GM19455 (cell line): ENCODE measurements at regions not wholly inside any gene's neighbourhood (a gene's known extent, or its start where the extent isn't known, plus 50 kb on each side); places are given as distances from the start of the nearest gene placed in this dataset.

Experiments used
- ATAC-seq: cut with Tn5 transposase; IDR thresholded peaks from one replicate; pipeline ENCODE4 v1.9.1; 2021; ENCODE audit not compliant: unreplicated experiment

GRCh38 chr10:108307925-108308312, 1143.4 kb upstream of the SORCS1 start:
- ATAC-seq = no peak

DNA sequence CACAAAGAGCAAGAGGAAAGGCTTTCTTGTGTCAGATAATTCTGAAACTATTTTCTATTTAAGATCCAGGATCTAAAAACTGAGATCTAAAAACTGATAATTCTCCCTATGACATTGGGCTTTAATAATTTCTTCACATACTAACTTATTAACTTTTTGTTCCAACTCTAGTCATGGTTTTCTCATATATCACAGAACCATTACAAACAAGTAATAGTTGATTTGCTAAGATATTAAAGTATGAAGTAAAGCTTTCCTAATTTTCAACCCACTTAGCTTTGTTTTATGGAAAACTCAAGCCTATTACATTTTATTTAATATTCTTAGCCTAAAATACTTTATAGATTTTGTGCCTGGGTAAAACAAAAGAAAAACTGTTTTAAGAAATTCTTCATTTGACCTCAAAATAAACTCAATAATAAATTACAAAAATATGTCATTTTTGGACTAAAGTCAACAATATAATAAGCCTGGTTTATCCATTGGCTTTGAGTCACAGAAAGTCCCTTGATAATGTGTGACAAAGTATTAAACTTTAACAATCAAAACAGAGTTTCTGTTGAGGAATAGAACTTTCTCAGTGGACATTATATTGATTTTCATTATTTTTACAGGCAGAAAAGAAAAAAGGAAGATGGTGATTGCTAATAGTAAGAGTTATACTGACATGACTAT, 1142.9 kb upstream of the SORCS1 start:
- no peak for ATAC-seq

GRCh38 chr10:108303149-108303548, 1138.6 kb upstream of the SORCS1 start:
- ATAC-seq = no peak

DNA sequence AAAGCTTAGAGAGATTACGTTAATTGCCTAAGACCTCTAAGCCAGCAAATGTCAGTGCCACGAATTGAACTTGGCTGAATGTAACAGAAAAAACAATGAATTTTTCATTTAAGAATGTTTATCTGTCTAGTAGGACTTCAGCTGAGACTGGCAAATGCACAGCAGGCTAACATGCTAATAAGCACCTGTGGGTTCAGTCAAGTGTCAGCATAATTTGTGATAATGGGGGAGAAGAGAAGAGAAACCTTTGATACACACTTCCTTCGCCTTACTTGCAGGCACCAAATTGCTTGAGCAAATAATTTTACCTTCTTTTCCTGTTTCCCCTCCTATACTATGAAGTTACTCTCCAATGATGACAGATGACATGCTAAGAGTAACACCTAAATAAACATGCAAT, 1136.5 kb upstream of the SORCS1 start:
- no peak for ATAC-seq

DNA sequence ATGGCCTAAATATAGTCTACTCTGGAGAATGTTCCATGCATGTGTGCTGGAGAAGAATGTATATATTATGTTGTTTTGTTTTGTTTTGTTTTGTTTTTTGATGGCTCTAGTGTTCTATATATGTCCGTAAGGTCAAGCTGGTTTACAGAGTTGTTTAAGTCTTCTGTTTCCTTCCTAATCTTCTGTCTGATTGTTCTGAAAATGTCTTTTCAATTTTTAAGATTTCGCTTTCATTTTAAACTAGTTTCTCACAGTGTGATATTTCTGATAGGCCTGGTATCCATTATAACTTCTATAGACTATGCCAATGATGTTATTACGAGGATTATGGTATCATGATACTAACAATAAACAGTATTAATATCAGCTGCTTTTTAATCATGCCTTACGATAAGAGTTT, 1126.3 kb upstream of the SORCS1 start:
- no peak for ATAC-seq

- no peak for ATAC-seq
These were observed 1111.6 kb upstream of the SORCS1 start for GRCh38 chr10:108275895-108276685.

DNA sequence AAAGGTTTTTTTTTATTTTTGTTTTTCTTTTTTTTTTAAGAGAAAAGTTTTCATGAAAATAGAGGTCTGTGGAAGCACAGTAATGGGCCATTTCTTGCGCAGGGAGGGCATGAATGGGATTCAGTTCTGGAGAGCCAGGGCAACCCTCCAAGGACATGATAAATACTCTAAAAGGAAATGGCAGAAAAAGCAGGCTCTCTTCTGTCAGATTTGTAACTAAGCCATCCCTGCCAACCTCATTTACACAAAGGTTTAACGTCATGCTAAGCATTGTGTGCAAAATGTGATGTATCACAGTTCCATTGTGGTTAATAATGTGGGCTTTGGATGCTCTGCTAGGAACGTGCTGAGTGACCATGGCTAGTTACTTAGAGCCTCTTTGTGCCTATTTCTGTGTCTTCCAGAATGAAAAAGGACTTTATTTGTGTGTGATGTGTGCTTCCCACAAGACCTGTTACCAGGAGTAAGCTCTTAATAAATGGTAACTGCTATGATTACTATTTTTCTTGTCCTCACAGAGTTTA, 1095.9 kb upstream of the SORCS1 start:
- no peak for ATAC-seq

DNA sequence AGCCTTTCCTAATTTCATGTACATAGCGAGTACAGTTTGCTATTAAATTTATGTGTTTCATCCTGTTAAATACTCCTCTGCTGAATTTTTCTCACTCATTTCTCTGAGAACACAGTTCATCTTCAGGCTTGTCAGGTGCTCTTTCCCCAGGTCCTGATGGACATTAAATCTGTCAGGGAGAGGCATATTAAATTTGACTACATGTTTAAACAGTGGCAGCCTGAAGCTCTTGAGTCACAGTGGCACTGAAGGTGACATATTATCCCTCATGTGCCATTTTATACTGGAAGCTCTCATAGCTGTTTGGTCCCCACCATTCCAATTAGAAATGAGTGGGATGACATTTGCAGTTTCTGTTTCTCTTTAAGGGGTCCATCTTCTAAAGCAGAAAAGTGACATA, 1089.6 kb upstream of the SORCS1 start:
- no peak for ATAC-seq

- ATAC-seq = no peak
These were observed 1088.3 kb upstream of the SORCS1 start for GRCh38 chr10:108252771-108253170.

- no peak for ATAC-seq
These were observed 1086.6 kb upstream of the SORCS1 start for GRCh38 chr10:108250936-108251620.

GRCh38 chr10:108249940-108250339, 1085.4 kb upstream of the SORCS1 start:
- ATAC-seq = no peak

DNA sequence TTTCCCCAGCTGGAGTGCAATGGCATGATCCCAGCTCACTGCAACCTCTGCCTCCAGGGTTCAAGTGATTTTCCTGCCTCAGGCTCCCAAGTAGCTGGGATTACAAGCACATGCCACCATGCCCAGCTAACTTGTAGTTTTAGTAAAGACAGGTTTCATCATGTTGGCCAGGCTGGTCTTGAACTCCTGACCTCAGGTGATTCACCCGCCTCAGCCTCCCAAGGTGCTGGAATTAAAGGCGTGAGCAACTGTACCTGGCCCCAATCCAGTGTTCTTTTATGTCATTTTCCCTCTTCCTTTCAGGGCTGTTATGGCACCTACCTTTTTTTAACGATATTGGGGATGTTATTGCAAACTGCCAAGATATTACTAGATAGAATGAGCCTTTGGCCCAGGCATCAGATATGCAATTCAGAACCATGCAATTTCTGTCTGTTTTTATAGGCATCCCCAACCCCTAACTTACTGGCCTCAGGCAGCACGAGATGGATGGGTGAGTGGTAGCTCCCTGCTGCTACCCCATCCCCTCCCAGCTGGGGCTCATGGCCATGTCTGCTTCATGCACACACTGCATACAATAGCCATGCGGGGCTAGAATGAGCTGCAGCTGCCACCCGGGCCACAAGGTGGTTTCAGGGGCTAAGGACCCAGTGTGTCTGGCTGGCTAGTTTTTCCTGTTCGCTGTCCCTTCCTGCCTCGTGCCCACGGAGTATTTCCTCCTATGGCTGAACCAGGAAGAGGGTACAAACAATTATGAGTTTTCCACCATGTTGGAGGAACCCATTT, 1080.1 kb upstream of the SORCS1 start:
- ATAC-seq = no peak

GRCh38 chr10:108241166-108241565, 1076.7 kb upstream of the SORCS1 start:
- ATAC-seq = no peak

DNA sequence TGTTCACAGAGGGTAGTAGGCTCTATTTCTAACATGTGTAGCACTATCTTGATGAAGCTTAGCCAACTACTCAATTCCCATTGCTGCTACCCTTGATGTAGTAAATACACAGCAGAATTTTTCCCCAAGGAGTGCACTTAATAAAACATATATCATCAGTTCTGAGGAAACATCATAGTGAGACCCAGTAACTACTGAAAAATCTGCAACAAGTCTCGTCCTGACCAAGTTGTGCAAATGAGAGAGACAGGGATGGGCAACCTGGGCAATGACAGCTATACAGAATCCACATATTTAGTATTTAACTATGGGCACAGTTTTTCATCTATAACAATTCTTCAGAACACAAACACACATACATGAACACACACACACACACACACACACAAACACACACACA, 1073.8 kb upstream of the SORCS1 start:
- no peak for ATAC-seq

GRCh38 chr10:108230478-108231170, 1066.1 kb upstream of the SORCS1 start:
- ATAC-seq = no peak

GRCh38 chr10:108208732-108209131, 1044.2 kb upstream of the SORCS1 start:
- ATAC-seq = no peak

DNA sequence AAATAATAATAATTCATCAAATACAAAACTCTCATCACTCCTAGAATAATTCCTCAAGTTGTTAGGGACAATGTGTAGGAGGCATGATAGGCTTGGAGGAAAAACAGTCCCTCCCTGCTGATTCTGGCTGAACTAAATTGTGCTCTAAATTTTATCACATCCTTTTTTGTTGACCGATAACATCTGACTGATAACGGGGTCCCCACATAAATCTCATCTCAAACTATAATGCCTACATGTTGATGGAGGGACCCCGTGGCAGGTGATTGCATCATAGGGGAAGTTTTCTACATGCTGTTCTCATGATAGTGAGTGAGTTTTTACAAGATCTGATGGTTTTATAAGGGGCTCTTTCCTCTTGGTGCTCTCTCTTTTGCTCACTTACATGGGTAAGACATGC, 1043.5 kb upstream of the SORCS1 start:
- no peak for ATAC-seq

DNA sequence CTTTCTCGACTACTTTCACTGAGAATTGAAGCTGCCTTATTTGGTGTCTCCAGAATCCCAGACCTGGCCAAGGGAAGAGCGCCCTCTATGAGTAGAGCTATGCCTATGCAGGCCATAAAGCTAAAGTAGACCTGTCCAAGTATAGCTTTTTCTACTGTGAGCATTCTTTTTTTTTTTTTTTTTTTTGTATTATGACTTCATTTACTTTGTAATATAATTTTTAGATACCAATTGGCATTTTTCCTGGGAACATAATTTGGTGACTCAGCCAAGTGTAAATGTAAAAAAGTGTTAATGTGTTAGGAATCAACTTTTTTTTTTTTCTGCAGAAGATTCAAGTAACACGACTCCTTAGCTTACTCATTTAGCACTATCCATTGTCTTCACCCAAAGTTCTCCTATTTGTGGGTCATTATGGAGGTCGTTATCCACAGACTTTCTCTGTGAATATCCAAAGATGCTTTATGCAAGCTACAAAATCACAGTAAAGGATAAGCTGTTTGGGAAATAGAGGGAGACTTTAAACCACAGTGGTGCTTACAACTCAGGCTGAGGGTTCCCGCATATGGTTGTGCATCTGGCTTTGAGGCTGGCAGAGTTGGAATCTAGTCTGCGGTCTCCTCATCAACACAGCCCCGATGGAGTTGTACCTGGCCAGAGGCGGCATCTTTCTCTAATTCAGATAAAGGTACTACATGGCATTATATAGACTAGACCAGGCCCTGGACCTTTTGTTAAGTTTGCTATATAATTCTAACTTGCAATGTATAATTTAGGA, 1040.2 kb upstream of the SORCS1 start:
- ATAC-seq = peak; percentile 59

GRCh38 chr10:108203905-108204527, 1039.5 kb upstream of the SORCS1 start:
- ATAC-seq = no peak
